Endothelial cell of umbilical vein (primary cell): ENCODE measurements at regions not wholly inside any gene's neighbourhood (a gene's known extent, or its start where the extent isn't known, plus 50 kb on each side); places are given as distances from the start of the nearest gene placed in this dataset.

ENCODE experiments used
- BruUV-seq: library from RNA; stranded (reverse); fragments of 400-500 nt; replicated peaks from 2 replicates; lab custom pipeline; 2021; lab: Mats Ljungman, UMichigan
- CTCF ChIA-PET: fragments of 300-600, 350-600 bp; sonication (Branson Sonifier 250); formaldehyde crosslinking; loops from one replicate; lab custom pipeline; 2021; ENCODE audit warnings: antibody characterized with exemption, inconsistent platforms; lab: Charles Lee
- POLR2A ChIA-PET: fragments of 300-600, 350-600 bp; sonication (Branson Sonifier 250); formaldehyde crosslinking; loops from one replicate; lab custom pipeline; 2021; ENCODE audit warnings: antibody characterized with exemption, inconsistent platforms; lab: Charles Lee
- DNase-seq: peaks from one replicate; pipeline ENCODE4 v3.0.0-alpha.2; 2011; ENCODE audit warnings: low read depth, low spot score
- FAIRE-seq: peaks from 2 replicates; lab custom pipeline; 2011; peaks lifted over from hg19 to GRCh38; lab: Jason Lieb, UNC
- H2AFZ ChIP-seq: 2 replicates; pipeline ENCODE4 v1.6.0; 2012; ENCODE audit warnings: low read depth, low read length, control low read depth, inconsistent platforms
- H3K27ac ChIP-seq: 2 replicates; pipeline ENCODE4 v1.5.1; 2011; ENCODE audit warnings: low read depth, mild to moderate bottlenecking, control low read depth, low read length, moderate library complexity; ENCODE audit not compliant: insufficient read depth
- H3K27me3 ChIP-seq, 2 experiments: 2 replicates each; pipeline versions ENCODE4 v1.6.0 to v1.6.1; 2011; ENCODE audit warnings: low read length in 2 of 2, mixed read lengths in 1 of 2; ENCODE audit not compliant: control insufficient read depth in 2 of 2, insufficient read depth in 2 of 2
- H3K36me3 ChIP-seq, 2 experiments: 2 replicates in 1 of 2; 3 replicates in 1 of 2; pipeline ENCODE4 v1.5.1; 2011; ENCODE audit warnings: low read length in 2 of 2, mild to moderate bottlenecking in 1 of 2, moderate library complexity in 1 of 2; ENCODE audit not compliant: control insufficient read depth in 2 of 2, insufficient read depth in 2 of 2; ENCODE audit errors: extremely low read depth in 1 of 2
- H3K4me1 ChIP-seq: 3 replicates; pipeline ENCODE4 v1.5.1; 2011; ENCODE audit warnings: mild to moderate bottlenecking, low read length; ENCODE audit not compliant: control insufficient read depth, insufficient read depth; ENCODE audit errors: extremely low read depth
- H3K4me2 ChIP-seq: 2 replicates; pipeline ENCODE4 v1.6.1; 2011; ENCODE audit warnings: low read length, control low read depth, mixed read lengths; ENCODE audit not compliant: insufficient read depth
- H3K4me3 ChIP-seq, 3 experiments: fragments of 200-600 bp in 1 of 3; sonication (generic), shearing (Covaris generic) in 1 of 3; replicated peaks in 1 of 3; 2 replicates each; pipeline ENCODE4 v1.5.1; 2011 to 2016; ENCODE audit warnings: control low read depth in 3 of 3, low read length in 3 of 3, mild to moderate bottlenecking in 2 of 3, inconsistent platforms in 1 of 3, low read depth in 1 of 3, moderate library complexity in 1 of 3; ENCODE audit not compliant: insufficient read depth in 1 of 3
- H3K79me2 ChIP-seq: 2 replicates; pipeline ENCODE4 v1.6.0; 2012; ENCODE audit warnings: low read length, inconsistent platforms; ENCODE audit not compliant: control insufficient read depth, insufficient read depth
- H3K9ac ChIP-seq: replicated peaks from 2 replicates; pipeline ENCODE3; 2011; ENCODE audit warnings: low read length, control low read depth; ENCODE audit not compliant: insufficient read depth; ENCODE audit errors: extremely low read depth
- H3K9me1 ChIP-seq: replicated peaks from 3 replicates; pipeline ENCODE4 v1.6.0; 2011; ENCODE audit warnings: mild to moderate bottlenecking, low read length; ENCODE audit not compliant: control insufficient read depth, insufficient read depth; ENCODE audit errors: extremely low read depth
- H3K9me3 ChIP-seq: replicated peaks from 2 replicates; pipeline ENCODE4 v1.5.1; 2012; ENCODE audit warnings: low read length, inconsistent platforms; ENCODE audit not compliant: control insufficient read depth, insufficient read depth
- H4K20me1 ChIP-seq: replicated peaks from 2 replicates; pipeline ENCODE3; 2011; ENCODE audit warnings: mild to moderate bottlenecking, low read length; ENCODE audit not compliant: control insufficient read depth, insufficient read depth; ENCODE audit errors: extremely low read depth
- CTCF ChIP-seq, 2 donors: IDR thresholded peaks; 1 replicate in 1 of 2; 2 replicates in 1 of 2; pipeline ENCODE4 v1.5.1; 2011; ENCODE audit warnings: low read length in 2 of 2, mild to moderate bottlenecking in 2 of 2, moderate library complexity in 2 of 2, control low read depth in 1 of 2, inconsistent platforms in 1 of 2, low read depth in 1 of 2; ENCODE audit not compliant: insufficient read depth in 1 of 2; ENCODE audit errors: extremely low read depth in 1 of 2
- EZH2 ChIP-seq: IDR thresholded peaks from 2 replicates; pipeline ENCODE4 v1.6.1; 2012; ENCODE audit warnings: borderline replicate concordance, low read depth, mild to moderate bottlenecking, moderate library complexity, low read length, inconsistent platforms; ENCODE audit not compliant: severe bottlenecking
- FOS ChIP-seq: IDR thresholded peaks from 2 replicates; pipeline ENCODE4 v1.6.1; 2011; ENCODE audit warnings: mild to moderate bottlenecking, low read length, moderate library complexity, borderline replicate concordance; ENCODE audit not compliant: insufficient read depth
- GATA2 ChIP-seq: IDR thresholded peaks from 2 replicates; pipeline ENCODE4 v1.7.0; 2011; ENCODE audit warnings: low read depth, mild to moderate bottlenecking, moderate library complexity, mixed read lengths, low read length; ENCODE audit not compliant: insufficient read length, insufficient read depth
- JUN ChIP-seq: IDR thresholded peaks from 2 replicates; pipeline ENCODE4 v1.6.1; 2011; ENCODE audit warnings: borderline replicate concordance, low read depth; ENCODE audit not compliant: insufficient read length, insufficient read depth
- MAX ChIP-seq: IDR thresholded peaks from 2 replicates; pipeline ENCODE4 v1.6.1; 2011; ENCODE audit not compliant: insufficient read depth, insufficient read length
- MYC ChIP-seq: IDR thresholded peaks from one replicate; pipeline ENCODE4 v1.6.1; 2011; ENCODE audit warnings: mild to moderate bottlenecking, low read depth, low read length
- POLR2A ChIP-seq: IDR thresholded peaks from 2 replicates; pipeline ENCODE4 v1.6.1; 2012; ENCODE audit warnings: low read depth, mild to moderate bottlenecking, control low read depth, low read length
- POLR2AphosphoS5 ChIP-seq: IDR thresholded peaks from 2 replicates; pipeline ENCODE4 v1.6.1; 2012; ENCODE audit warnings: low read depth, mild to moderate bottlenecking, control low read depth, low read length, moderate library complexity; ENCODE audit not compliant: insufficient read depth
- dilution Hi-C: fragments of 300-500 bp; cut with MboI; formaldehyde crosslinking; loops from one replicate; pipeline ENCODE4 v1.15.0; 2019; ENCODE audit warnings: low sequenced_read_pairs; ENCODE audit not compliant: extremely low pct_ligation_motif_present
- intact Hi-C: fragments of 100-400 bp; cut with micrococcal nuclease; formaldehyde crosslinking; loops from one replicate; pipeline ENCODE4 v1.10.0; 2022

- Histone ChIP-seq H4K20me1 (no peaks in the 10 kb centered on the region), H3K4me3 (no peak overlapping the region), H3K4me2 (peak overlapping the region; percentile 61), H3K27me3 (no peaks in the 10 kb centered on the region), H3K27ac (peak overlapping the region; percentile 61), H3K36me3 (no peaks in the 10 kb centered on the region), H3K4me1 (peaks cover 31% of the 10 kb centered on the region), H2AFZ (peak overlapping the region; percentile 21), H3K79me2 (no peaks in the 10 kb centered on the region), H3K9ac (peak overlapping the region; percentile 57), H3K9me1 (no peaks in the 10 kb centered on the region), H3K9me3 (no peaks in the 10 kb centered on the region)
- ChIA-PET POLR2A (interaction anchor here (0.8 kb wide), 1 partner anchor 131 kb away, joined by 3 read pairs; no protein-coding TSS in a partner anchor), CTCF (interaction anchor here (0.6 to 1.9 kb wide), 5 partner anchors 15 to 449 kb away, joined by 3 to 7 read pairs (median 4); no protein-coding TSS in a partner anchor)
- dilution Hi-C loops (no loop called here), intact Hi-C loops (loop anchor here (1.0 to 10.0 kb wide), 11 partner anchors 36 to 620 kb away; no protein-coding TSS in a partner anchor)
- TF ChIP-seq EZH2 (no peak), JUN (peak; percentile 46), CTCF (IDR thresholded peaks at IDR 0.05; ENCODE audit: extremely low read depth in 1 of 2, insufficient read depth in 1 of 2, low read depth in 1 of 2, low read length in 2 of 2) (no peak), MYC (no peak), GATA2 (peak; percentile 35), POLR2A (no peak), FOS (peak; percentile 93), POLR2AphosphoS5 (peak; percentile 44), MAX (no peak)
- BruUV-seq, result no TSS peak
- FAIRE-seq (peak; percentile 70), DNase-seq (peak; percentile 93)
Measured at GRCh38 chr13:40401911-40402776, 264.3 kb downstream of the FOXO1 start.
